Natural killer cell (primary cell): ENCODE measurements at regions not wholly inside any gene's neighbourhood (a gene's known extent, or its start where the extent isn't known, plus 50 kb on each side); places are given as distances from the start of the nearest gene placed in this dataset.

Experiments
- ATAC-seq, 3 donors: fragments of 150-1000 bp in 2 of 3; fragments of 200-7000 bp in 1 of 3; cut with Tn5 transposase; 1 replicate in 1 of 3; 2 replicates in 2 of 3; pipeline ENCODE4 v1.10.0; 2021; ENCODE audit warnings: mild to moderate bottlenecking in 2 of 3, moderate library complexity in 2 of 3
- DNase-seq, 2 donors: peaks; one replicate each; pipeline versions ENCODE4 v3.0.0 to v3.0.0-alpha.2; 2013 to 2021; ENCODE audit warnings: mixed read lengths in 1 of 2
- H3K27ac ChIP-seq: one replicate; pipeline ENCODE4 v1.5.1; 2013; ENCODE audit warnings: mild to moderate bottlenecking, low read length
- H3K27me3 ChIP-seq: one replicate; pipeline ENCODE4 v1.6.1; 2013; ENCODE audit warnings: low read length; ENCODE audit not compliant: control insufficient read depth, insufficient read depth
- H3K36me3 ChIP-seq: one replicate; pipeline ENCODE4 v1.6.1; 2013; ENCODE audit warnings: low read length; ENCODE audit not compliant: control insufficient read depth, insufficient read depth
- H3K4me1 ChIP-seq: one replicate; pipeline ENCODE4 v1.6.1; 2013; ENCODE audit warnings: low read length; ENCODE audit not compliant: control insufficient read depth, insufficient read depth
- H3K4me3 ChIP-seq: one replicate; pipeline ENCODE4 v1.5.1; 2013; ENCODE audit warnings: low read length
- H3K9me3 ChIP-seq: one replicate; pipeline ENCODE4 v1.6.1; 2013; ENCODE audit warnings: low read length; ENCODE audit not compliant: control insufficient read depth, insufficient read depth
- H3K27ac Mint-ChIP-seq, 2 donors: one replicate each; pipeline ENCODE4 v1.8.0; 2022; ENCODE audit warnings: mild to moderate bottlenecking in 2 of 2, mixed read lengths in 2 of 2, moderate library complexity in 1 of 2
- H3K27me3 Mint-ChIP-seq, 2 donors: one replicate each; pipeline ENCODE4 v1.8.0; 2022; ENCODE audit warnings: low read depth in 2 of 2, mixed read lengths in 2 of 2
- H3K36me3 Mint-ChIP-seq: one replicate; pipeline ENCODE4 v1.8.0; 2022; ENCODE audit warnings: mixed read lengths
- H3K4me1 Mint-ChIP-seq, 2 donors: one replicate each; pipeline ENCODE4 v1.8.0; 2022; ENCODE audit warnings: mixed read lengths in 2 of 2
- H3K4me3 Mint-ChIP-seq: one replicate; pipeline ENCODE4 v1.8.0; 2022; ENCODE audit warnings: mild to moderate bottlenecking, moderate library complexity, mixed read lengths
- H3K9me3 Mint-ChIP-seq, 2 donors: one replicate each; pipeline ENCODE4 v1.8.0; 2022; ENCODE audit warnings: mixed read lengths in 2 of 2
- WGBS: methylation state at CpG from one replicate; pipeline ENCODE4 v1.1.7; 2013; ENCODE audit warnings: missing lambda C conversion rate; ENCODE audit not compliant: insufficient coverage; 5-methylcytosine and 5-hydroxymethylcytosine counted together
- intact Hi-C: fragments of 100-400 bp; cut with micrococcal nuclease; formaldehyde crosslinking; loops from one replicate; pipeline ENCODE4 v1.14.2; 2022
- TF ChIP-seq, protein P1 (sequence below): fragments of 200-600 bp; IDR thresholded peaks from one replicate; pipeline ENCODE4 v1.8.0; 2022; ENCODE audit warnings: antibody characterized with exemption

DNA sequence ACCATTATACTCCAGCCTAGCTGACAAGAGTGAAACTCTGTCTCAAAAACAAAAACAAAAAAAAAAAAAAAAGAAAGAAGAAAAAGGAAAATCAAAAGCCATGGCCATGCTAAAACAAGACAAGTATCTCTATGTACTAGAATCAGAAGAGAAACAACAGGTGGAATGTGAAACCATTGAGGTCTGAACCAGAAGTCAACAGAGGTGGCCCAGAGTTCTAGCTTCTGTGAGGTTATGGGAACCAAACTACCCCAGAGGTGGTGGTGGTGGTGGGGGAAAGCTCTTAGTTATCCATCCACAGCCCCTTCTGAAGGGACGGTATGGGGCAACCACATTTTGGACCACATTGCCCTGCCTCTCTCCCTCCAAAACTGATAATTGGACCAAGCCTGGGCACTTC lies 59.5 kb upstream of the ZNF366 start:
- Histone ChIP-seq H3K36me3 (no peaks in the 10 kb centered on the region), H3K9me3 (no peaks in the 10 kb centered on the region), H3K4me1 (no peaks in the 10 kb centered on the region), H3K27ac (no peak overlapping the region), H3K27me3 (no peaks in the 10 kb centered on the region), H3K4me3 (no peak overlapping the region)
- Mint-ChIP-seq H3K9me3 (peaks cover 2 to 3% of the 10 kb centered on the region in 2 donors), H3K27me3 (peaks cover 0 to 9% of the 10 kb centered on the region in 2 donors), H3K4me1 (peaks cover 0 to 4% of the 10 kb centered on the region in 2 donors), H3K4me3 (no peak overlapping the region), H3K36me3 (no peaks in the 10 kb centered on the region), H3K27ac (no peak overlapping the region)
- intact Hi-C loops, result no loop called here
- WGBS, result 78% methylated on average over 1 of the region's 1 CpG
- DNase-seq (no peak), ATAC-seq (no peak)
- TF ChIP-seq, protein P1, sequence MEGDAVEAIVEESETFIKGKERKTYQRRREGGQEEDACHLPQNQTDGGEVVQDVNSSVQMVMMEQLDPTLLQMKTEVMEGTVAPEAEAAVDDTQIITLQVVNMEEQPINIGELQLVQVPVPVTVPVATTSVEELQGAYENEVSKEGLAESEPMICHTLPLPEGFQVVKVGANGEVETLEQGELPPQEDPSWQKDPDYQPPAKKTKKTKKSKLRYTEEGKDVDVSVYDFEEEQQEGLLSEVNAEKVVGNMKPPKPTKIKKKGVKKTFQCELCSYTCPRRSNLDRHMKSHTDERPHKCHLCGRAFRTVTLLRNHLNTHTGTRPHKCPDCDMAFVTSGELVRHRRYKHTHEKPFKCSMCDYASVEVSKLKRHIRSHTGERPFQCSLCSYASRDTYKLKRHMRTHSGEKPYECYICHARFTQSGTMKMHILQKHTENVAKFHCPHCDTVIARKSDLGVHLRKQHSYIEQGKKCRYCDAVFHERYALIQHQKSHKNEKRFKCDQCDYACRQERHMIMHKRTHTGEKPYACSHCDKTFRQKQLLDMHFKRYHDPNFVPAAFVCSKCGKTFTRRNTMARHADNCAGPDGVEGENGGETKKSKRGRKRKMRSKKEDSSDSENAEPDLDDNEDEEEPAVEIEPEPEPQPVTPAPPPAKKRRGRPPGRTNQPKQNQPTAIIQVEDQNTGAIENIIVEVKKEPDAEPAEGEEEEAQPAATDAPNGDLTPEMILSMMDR, result no peak

DNA sequence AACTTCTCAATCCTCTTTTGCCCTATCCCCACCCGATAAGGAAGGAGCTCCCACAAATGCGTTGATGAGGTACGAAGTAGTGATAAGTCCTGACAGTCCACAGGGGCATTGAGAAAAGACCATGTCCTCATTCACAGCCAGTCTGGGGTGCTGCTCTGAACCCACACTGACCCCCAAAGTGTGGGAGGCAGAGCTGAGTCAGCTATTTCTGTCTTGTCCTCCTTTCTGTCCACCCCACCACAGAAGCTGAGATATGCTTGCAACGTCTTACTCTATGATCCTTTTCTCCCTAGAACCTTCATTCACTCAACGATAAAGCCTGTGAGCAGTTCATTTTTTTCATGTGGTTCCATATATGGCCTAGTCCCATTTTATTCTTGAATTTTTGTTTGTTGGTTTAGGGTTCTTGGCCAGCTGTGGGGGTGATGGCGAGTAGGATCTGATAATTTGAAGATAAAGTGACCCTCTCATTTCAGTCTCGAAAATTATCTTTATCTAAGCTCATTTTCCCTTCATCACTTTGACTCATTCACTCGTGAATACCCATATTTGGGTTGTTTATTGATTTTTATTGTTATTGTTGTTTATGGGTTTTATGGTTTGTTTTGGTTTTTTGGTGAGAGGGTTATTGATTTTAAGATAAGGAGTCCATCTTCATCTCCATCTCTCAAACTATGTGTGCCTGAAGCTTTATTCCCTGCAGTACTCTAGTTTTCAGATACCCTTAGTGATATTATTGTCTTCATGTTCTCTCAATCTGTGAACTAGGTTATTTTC lies 58.5 kb upstream of the ZNF366 start:
- Histone ChIP-seq H3K4me1 (no peaks in the 10 kb centered on the region), H3K9me3 (no peaks in the 10 kb centered on the region), H3K4me3 (no peak overlapping the region), H3K36me3 (no peaks in the 10 kb centered on the region), H3K27me3 (no peaks in the 10 kb centered on the region), H3K27ac (no peak overlapping the region)
- Mint-ChIP-seq H3K9me3 (peaks cover 2 to 3% of the 10 kb centered on the region in 2 donors), H3K27me3 (peaks cover 0 to 11% of the 10 kb centered on the region in 2 donors), H3K27ac (no peak overlapping the region), H3K36me3 (no peaks in the 10 kb centered on the region), H3K4me3 (no peak overlapping the region), H3K4me1 (peaks cover 0 to 4% of the 10 kb centered on the region in 2 donors)
- TF ChIP-seq, protein P1, result no peak
- WGBS, result 90% methylated on average over 5 of the region's 8 CpGs
- intact Hi-C loops, result no loop called here
- DNase-seq (no peak), ATAC-seq (no peak)

DNA sequence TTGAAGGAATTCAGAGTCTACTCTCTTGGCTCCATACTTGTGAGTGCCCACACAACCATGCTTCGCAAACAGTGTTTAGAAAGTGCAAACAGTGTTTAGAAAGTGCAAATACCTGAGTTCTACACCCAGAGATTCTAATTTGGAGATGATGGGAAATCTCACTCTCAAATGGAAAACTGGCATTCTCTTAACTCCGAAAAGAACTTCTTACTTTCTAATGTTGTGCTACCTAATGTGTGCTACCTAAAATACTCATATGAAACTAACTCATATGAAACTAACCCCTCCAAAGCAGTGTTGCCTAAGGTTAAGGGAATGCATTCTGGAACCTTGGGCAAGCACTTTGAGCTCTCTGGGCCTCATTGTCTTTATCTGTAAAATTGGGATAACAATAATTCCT lies 55.5 kb upstream of the ZNF366 start:
- no peaks in the 10 kb centered on the region for H3K36me3 ChIP-seq
- Mint-ChIP-seq H3K4me3 (no peak overlapping the region), H3K27ac (no peak overlapping the region), H3K9me3 (peaks cover 2 to 3% of the 10 kb centered on the region in 2 donors), H3K27me3 (peaks cover 3 to 8% of the 10 kb centered on the region in 2 donors), H3K36me3 (no peaks in the 10 kb centered on the region), H3K4me1 (peaks cover 0 to 4% of the 10 kb centered on the region in 2 donors)
- 94% methylated on average over 2 of the region's 2 CpGs for WGBS
- ATAC-seq (no peak), DNase-seq (no peak)
- intact Hi-C loops, result no loop called here
- H3K27ac ChIP-seq, result no peak overlapping the region
- H3K9me3 ChIP-seq, result no peaks in the 10 kb centered on the region
- H3K4me3 ChIP-seq, result no peak overlapping the region
- H3K4me1 ChIP-seq, result no peaks in the 10 kb centered on the region
- no peaks in the 10 kb centered on the region for H3K27me3 ChIP-seq
- TF ChIP-seq, protein P1, result no peak
